HG03045 (cell line): ENCODE measurements at regions not wholly inside any gene's neighbourhood (a gene's known extent, or its start where the extent isn't known, plus 50 kb on each side); places are given as distances from the start of the nearest gene placed in this dataset.

Experiments used
- ATAC-seq: cut with Tn5 transposase; IDR thresholded peaks from one replicate; pipeline ENCODE4 v1.9.1; 2021; ENCODE audit warnings: mild to moderate bottlenecking, moderate library complexity; ENCODE audit not compliant: unreplicated experiment

DNA sequence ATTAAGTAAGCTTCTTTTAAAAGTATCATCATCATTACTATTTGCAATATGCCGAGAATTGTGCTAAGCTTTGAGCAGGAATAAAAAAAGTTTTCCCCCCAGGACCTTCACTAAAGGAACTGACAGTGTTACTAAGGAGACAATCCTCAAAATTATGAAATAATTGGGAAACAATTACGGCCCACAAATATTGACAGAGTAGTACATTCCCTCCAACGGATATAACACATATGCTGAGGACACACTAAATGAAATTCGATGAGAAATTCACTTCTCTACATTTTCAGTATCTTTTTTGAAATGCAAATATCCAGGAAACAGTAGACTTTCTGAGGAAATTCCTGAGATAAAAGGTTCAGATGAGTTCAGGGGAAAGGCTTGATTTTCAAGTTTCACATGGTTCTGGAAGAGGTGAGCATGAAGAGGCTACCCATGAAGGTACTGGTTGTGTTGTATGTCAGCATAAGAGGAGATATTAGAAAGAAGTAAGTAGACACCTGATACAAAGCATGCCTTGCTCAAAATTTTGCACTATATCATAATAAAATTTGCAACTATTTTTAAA lies 171.2 kb upstream of the NR5A2 start:
- no peak for ATAC-seq

DNA sequence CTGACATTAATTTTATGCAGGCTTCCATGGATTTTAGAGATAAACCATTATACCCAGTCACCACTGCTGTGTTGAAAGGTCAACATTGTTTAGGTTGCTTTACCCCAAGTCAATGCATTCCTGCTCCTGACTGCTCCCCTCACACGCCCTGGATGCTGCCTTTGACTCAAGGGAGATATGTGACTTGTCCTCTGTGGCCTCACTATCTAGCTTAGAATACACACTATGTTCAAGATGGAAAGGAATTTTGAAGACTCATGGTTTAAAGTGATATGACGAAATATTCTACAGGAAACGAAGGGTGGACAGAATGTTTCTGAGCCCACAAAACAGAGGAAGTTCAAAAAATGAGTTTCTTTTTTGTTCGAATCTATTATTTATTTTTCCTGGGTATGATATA lies 170.4 kb upstream of the NR5A2 start:
- ATAC-seq, result no peak

DNA sequence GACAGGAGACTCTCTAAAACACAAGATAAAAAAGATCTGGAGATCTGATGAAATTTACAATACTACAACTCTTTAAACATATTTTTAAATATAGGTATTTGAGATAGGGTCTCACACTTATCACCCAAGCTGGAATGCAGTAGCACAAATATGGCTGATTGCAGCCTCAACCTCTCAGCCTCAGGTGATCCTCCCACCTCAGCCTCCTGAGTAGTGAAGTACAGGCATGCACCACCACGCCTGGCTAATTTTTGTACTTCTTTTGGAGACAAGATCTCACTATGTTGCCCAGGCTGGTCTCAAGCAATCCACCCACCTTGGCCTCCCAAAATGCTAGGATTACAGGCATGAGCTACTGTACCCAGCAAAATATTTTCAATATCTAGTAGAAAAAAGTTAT lies 170.0 kb upstream of the NR5A2 start:
- ATAC-seq, result no peak

DNA sequence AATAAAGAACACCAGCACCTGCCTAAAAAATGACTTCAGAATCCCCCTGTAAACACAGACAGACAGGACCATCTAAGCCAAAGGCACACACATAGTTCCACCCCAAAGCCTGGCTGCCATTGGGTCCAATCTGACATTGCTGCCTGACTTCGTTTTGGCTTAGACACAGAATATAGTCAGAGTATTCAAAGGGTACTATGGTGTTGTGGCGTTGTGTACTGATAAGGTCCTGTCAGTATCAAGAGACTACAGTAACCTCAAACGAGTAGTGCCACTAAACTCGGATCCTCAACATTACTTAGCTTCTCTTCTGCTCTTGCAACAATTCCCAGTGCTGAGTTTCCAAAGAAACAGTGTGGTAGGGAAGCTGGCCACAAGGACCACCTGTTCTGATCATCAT lies 169.3 kb upstream of the NR5A2 start:
- ATAC-seq, result no peak

DNA sequence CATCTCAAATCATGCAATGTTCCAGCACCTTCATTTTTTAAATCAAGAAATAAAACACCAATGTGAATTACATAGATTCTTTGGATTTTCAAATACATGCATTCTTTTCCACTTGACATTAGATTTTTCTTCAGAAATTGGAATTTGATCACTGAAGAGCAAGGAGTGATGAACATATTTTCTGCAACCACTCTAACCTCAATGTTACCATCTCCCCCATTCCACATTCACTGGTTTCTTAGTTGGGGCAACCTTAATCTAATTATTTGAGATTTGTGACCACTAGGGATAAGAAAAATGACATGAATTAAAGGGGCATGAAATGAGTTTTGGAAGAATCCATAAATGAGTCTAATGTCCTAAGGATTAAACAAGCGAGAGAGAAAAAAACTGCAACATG lies 168.7 kb upstream of the NR5A2 start:
- ATAC-seq, result no peak

DNA sequence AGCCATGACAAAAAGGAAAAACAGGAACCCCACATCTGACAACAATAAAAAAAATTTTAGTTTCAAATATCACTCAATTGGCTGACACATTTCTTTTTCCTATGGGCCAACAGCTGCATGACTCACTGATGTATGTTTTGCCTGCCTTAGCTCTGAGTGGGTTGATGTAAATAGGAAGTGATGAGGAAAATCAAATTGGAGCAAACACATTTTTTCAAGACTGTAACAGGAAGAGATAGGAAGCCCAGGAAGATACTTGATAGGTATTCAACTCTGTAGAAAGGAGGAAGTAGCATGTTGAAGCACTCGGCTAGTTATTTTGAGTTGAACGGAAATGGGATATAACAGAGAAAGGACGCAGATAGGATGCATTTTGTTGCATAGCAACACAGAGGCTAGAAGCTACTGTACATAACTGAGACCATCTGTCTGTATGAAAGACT lies 168.0 kb upstream of the NR5A2 start:
- ATAC-seq, result no peak

DNA sequence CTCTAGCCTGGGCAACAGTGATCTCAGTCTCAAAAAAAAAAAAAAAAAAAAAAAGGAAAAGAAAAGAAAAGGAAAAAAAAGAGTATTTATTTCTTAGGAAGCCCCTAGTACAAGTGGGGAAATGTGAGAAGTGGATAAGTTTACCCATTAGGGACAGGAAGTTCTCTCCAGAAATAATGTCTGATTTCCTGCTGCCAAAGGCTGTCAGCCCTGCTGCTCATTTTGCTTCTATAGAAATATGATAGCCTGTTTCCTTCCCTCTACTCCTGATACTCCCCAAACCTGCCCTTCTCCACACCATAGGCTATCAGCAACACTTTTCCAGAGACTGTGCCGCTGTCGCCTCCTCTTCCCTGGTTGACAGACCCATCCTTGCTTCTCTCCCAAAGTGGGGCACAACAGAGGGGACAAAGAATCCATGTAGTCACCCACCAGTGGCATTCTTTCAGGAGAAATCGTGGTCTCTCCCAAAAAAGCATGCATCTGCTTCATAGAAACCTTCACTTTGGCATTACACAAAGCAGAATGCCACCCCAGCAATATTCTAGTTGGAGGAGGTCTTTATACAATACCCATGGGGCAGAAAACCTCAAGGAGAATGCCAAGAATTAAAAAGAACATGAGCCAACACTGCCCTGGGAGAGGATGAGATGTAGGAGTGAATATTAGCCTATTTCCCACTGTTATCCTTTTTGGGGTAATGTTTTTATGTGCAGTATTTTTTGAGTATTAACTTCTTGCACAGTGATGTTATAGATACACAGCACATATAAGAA lies 166.3 kb upstream of the NR5A2 start:
- ATAC-seq, result no peak

DNA sequence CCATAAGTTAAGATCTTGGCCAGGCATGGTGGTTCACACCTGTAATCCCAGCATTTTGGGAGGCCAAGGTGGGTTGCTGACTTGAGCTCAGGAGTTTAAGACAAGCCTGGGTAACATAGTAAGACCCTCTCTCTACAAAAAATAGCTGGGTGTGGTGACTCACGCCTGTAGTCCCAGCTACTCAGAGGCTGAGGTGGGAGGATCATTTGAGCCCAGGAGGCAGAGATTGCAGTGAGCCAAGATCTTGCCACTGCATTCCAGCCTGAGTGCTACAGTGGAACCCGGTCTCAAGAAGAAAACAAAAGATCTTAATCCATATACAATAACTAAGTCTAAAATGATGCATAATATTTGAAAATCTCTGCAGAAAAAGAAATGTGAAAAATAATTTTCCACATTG lies 165.5 kb upstream of the NR5A2 start:
- ATAC-seq, result no peak

DNA sequence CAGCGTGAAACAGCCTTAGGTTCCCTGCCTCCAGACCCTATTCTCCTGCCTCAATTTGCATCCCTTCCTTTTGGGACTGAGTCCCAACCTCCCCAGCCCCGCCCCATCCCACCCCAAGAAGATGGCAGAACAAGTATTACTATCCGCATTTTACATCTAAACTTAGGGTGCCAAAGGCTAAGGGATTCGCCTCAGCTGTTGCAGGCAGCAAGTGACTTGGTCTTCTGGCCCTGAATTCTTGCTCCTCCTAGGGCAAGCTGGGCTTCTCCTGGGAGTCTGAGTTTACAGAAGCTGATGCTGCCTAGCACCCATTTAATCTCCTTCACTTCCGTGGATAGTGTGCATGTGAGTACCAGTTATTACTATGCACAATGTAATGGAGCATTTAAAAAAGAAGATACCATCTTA lies 161.3 kb upstream of the NR5A2 start:
- ATAC-seq, result no peak

DNA sequence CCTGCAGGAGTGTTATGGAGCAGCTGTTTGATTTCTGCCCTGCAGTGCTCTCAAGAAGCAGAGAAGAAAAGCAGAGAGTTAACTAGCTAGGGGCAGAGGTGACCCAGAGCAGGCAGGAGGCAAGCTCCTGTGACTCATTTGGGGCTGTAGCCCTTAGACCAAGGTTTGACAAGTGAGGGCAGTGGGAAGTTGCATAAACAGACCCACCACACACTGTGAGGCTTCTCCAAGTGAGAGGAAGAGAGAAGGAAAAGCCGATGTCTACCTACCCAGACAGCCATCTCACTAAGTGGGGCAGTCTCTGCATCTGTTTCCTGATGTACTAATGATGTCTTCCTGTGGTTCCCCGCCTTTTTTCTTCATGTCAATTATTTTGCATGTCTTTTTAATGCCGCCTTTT lies 159.9 kb upstream of the NR5A2 start:
- ATAC-seq, result no peak

DNA sequence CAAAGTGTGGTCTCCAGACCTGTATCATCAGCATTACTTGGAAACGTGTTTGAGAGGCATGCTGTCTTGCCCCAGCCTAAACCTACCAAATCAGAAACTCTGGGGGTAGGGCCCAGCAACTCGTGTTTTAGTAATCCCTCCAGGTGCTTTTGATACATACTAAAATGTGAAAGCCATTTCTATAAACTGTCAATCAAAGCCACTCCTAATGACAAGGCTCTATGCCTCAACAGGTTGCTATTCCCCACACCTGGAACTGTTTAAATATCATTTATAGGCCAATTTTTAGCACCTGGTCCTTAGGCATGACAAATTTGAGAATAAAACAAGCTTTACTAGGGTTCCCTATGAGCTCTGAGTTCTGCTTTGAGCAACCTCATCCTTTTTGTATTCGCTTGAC lies 158.7 kb upstream of the NR5A2 start:
- no peak for ATAC-seq

DNA sequence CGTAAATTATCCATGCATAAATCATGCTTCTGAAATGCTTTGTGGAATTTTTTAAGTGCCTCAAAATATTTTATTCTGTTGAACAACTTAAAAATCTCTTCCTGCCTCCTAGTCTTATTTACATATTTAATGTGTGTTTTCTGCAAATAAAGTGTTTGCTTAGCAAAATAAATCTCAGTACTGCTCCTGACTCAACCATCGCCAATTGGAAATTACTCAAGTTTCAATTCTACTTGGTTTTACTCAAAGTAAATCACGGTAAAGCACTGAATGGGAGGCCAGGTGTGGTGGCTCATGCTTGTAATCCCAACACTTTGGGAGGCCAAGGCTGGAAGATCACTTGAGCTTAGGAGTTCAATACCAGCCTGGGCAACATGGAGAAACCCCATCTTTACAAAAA lies 152.2 kb upstream of the NR5A2 start:
- no peak for ATAC-seq

DNA sequence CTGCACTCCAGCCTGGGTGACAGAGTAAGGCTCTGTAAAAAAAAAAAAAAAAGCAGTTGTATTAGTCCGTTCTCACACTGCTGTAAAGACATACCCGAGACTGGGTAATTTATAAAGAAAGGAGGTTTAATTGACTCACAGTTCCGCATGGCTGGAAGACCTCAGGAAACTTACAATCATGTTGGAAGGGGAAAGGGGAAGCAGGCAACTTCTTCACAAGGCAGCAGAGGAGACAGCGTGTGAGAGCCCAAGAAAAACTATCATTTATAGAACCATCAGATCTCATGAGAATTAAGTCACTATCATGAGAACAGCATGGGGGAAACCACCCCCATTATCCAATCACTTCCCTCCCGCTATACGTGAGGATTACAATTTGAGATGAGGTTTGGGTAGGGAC lies 151.7 kb upstream of the NR5A2 start:
- no peak for ATAC-seq

DNA sequence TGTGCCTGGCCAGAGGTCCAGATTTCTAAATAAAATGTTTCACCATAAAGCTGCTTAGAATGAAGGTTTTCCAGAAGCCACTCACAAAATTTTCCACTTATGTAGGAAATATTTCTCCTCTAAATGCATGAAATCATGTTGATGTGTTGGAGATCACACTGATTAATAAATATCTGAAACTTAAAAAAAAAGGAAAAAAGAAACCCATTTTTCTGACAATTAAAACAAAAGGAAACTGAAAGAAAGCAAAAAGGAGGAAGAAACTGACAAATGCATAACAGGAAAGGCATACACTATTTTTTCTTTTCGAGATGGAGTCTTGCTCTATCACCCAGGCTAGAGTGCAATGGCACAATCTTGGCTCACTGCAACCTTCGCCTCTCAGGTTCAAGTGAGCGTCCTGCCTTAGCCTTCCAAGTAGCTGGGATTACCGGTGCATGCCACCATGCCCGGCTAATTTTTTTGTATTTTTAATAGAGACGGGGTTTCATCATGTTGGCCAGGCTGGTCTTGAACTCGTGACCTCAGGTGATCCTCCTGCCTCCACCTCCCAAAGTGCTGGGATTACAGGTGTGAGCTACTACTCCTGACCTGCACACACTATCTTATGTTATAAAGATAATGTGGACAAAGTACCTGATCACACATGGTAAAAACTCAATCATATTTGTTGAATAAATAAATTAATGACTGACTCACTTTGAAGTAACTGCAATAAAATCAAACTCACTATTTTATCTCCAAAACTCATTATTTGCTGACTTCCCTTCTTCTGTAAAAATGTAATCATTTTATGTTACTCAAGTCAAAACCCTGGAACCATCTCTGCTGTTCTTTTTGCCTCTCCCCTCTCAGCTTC lies 149.8 kb upstream of the NR5A2 start:
- ATAC-seq, result no peak

DNA sequence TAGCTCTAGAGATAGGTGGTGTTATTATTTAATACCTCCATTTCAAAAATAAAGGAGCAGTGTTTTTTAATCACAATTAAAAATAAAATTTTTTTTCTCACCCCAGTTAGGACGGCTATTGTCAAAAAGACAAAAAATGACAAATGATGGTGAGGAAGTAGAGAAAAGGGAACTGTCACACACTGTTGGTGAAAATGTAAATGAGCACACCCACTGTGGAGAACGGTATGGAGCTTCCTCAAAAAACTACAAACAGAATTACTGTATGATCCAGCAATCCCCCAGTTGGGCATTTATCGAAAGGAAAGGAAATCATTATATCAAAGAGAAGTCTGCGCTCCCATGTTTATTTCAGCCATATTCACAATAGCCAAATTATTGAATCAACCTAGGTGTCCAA lies 148.7 kb upstream of the NR5A2 start:
- ATAC-seq, result no peak

DNA sequence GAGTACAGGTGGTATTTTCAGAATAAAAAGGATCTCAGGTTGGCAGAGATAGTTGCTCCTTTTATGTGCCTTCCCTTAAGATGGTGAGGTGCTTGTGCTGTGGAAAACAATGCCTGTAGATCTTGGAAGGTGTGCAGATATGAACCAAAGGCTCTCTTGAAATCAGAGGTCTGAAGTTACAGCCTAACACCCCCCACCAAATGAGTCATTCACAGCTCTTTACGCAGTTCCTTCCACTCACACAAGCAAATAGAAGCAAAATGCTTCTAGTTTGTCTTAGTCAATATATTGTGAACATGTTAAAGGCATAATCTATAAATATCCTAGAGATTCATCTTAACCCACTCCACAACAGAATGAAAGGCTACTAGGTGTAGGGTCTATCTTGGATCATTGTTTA lies 128.9 kb upstream of the NR5A2 start:
- no peak for ATAC-seq

DNA sequence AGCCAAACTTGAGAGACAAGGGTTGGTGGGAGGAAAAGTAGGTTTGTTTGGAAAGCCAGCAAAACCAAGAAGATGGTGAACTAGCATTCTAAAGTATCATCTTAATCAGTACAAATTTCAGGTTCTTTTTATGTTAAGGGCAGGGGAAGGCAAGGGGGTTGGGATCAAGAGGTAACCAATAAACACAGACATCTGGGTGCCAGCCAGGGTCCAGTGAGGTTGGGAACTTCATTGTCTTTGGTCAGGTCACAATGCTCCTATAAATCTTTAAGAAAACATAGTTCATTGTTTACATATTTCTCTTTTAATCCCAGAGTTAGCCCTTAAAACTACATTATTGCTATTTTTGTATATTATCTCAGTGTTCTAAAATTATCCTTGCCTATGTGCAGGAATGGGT lies 126.2 kb upstream of the NR5A2 start:
- ATAC-seq, result no peak

DNA sequence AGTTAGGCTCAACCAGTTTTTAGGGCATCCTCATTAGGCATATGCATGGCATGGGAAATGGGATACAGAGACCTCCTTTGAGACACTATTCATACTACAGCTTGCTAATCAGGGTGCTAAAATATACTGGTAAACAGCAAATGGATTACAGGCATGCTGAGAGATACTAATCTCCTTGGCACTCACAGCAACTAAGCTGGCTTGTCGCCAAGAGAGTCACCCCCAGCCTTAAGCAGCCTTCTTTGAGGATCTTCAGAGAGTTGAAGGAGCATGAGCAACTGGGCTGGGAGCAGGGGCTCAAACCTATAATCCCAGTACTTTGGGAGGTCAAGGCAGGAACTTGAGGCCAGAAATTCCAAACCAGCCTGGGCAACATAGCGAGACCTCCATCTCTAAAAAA lies 120.1 kb upstream of the NR5A2 start:
- ATAC-seq, result no peak

DNA sequence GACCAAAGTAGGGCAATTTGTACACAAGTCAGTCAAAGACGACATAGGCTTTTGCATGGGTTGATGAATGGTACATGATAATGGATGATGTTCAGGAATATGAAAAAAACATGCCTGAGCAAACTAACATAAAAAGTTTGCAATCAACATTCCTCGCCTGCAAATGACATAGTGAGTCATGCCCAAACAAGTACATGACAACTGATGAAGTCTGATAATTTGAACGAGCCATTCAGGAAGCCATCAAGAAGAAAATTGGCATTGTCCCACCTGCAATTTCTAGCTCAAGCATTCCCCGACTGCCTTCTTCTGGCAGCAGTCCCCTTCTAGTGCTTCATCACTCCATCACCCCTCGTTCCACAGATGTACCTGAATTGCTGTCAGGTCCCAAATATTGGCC lies 118.4 kb upstream of the NR5A2 start:
- no peak for ATAC-seq

DNA sequence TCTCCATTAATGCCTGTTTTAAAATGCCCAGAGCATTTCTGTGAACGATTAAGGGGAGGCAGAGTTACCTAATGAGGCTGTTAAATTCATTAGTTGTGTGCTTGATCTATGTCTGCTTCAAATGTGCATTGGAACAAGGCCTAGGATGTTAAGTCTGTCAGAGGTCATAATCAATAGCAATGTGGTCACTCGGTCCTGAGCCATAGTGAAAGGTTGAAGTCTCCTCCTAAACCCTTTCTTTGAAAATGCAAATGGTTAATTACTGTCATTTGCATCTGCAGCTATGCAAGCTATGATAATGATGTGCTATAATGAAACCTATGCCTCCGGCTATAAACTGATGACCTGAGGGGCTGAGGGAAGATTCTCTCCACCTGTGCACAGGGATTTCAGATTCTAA lies 114.2 kb upstream of the NR5A2 start:
- no peak for ATAC-seq

DNA sequence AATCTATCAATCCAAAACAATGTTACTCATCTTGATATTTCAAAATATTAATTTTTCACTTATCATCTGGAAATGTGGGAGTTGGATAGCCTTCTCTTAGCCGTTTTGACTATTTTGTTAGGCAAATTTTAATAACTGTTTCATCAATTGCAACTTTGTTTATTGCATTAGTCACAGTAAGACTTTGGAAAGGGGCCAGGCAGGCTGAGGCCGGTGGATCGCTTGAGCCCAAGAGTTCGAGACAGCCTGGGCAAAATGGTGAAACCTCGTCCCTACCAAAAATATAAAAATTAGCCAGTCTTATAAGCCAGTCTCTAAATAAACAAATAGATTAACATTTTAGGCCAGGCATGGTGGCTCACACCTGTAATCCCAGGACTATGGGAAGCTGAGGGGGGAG lies 113.0 kb upstream of the NR5A2 start:
- no peak for ATAC-seq

DNA sequence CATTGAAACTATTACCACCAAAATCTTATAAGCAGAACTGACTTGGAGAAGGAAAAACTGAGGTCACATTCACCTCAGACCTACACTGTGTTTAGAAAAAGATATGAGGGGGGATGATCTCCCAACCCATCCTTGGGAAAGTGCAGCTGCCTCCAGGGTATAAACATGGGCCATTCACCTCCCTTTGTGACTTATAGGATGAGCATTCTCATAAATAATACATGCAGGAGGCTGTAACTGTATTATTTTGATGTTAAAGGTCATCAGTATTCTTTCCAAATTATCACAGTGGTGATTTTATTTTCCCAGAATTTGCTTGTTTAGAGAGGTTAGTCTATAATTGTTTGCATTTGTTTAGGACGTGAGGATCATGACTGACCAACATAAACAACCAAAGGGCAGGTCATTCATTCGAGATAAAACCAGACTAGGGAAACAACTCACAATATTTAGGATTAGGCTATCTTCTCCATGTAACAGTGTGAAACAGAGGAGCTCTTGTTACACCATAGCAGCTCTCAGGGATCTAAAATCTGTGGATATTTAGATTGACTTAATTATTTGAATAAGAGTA lies 109.2 kb upstream of the NR5A2 start:
- ATAC-seq, result no peak
